CD14-positive monocyte (primary cell): ENCODE measurements at regions not wholly inside any gene's neighbourhood (a gene's known extent, or its start where the extent isn't known, plus 50 kb on each side); places are given as distances from the start of the nearest gene placed in this dataset.
A peak's percentile ranks its signal among the peaks of the same experiment; 100 is the strongest.

Experiments
- DNase-seq, 3 donors: peaks; one replicate each; pipeline ENCODE4 v3.0.0-alpha.2; 2011 to 2022
- H2AFZ ChIP-seq: 2 replicates; pipeline ENCODE4 v1.6.0; 2012; ENCODE audit warnings: mild to moderate bottlenecking, low read depth, low read length, inconsistent platforms; ENCODE audit not compliant: insufficient read depth, poor library complexity, severe bottlenecking
- H3K27ac ChIP-seq, 2 donors: 1 replicate in 1 of 2; 2 replicates in 1 of 2; pipeline ENCODE4 v1.5.1; 2012 to 2013; ENCODE audit warnings: low read length in 2 of 2, control low read depth in 1 of 2, inconsistent platforms in 1 of 2, low read depth in 1 of 2, mild to moderate bottlenecking in 1 of 2
- H3K27me3 ChIP-seq, 2 donors: one replicate each; pipeline versions ENCODE4 v1.6.0 to v1.6.1; 2011 to 2013; ENCODE audit warnings: low read length in 2 of 2; ENCODE audit not compliant: control insufficient read depth in 2 of 2, insufficient read depth in 2 of 2
- H3K36me3 ChIP-seq, 2 donors: replicated peaks in 1 of 2; 1 replicate in 1 of 2; 2 replicates in 1 of 2; pipeline versions ENCODE4 v1.5.1 to v1.6.1; 2012 to 2013; ENCODE audit warnings: low read length in 2 of 2, control low read depth in 1 of 2, inconsistent platforms in 1 of 2, mild to moderate bottlenecking in 1 of 2; ENCODE audit not compliant: insufficient read depth in 2 of 2, control insufficient read depth in 1 of 2
- H3K4me1 ChIP-seq, 2 donors: 1 replicate in 1 of 2; 2 replicates in 1 of 2; pipeline versions ENCODE4 v1.5.1 to v1.6.1; 2012 to 2013; ENCODE audit warnings: low read length in 2 of 2, control low read depth in 1 of 2, inconsistent platforms in 1 of 2, mild to moderate bottlenecking in 1 of 2, moderate library complexity in 1 of 2; ENCODE audit not compliant: insufficient read depth in 2 of 2, control insufficient read depth in 1 of 2
- H3K4me2 ChIP-seq: replicated peaks from 2 replicates; pipeline ENCODE3; 2012; ENCODE audit warnings: low read length, moderate library complexity, mild to moderate bottlenecking; ENCODE audit not compliant: poor library complexity, severe bottlenecking; ENCODE audit errors: extremely low read depth
- H3K4me3 ChIP-seq, 3 experiments: fragments of 200-600 bp in 1 of 3; sonication (generic) in 1 of 3; replicated peaks in 1 of 3; 1 replicate in 2 of 3; 2 replicates in 1 of 3; pipeline ENCODE4 v1.5.1; 2011 to 2013; ENCODE audit warnings: low read length in 3 of 3, mild to moderate bottlenecking in 3 of 3, control low read depth in 2 of 3, low read depth in 2 of 3, inconsistent platforms in 1 of 3, moderate library complexity in 1 of 3
- H3K79me2 ChIP-seq: 2 replicates; pipeline ENCODE4 v1.6.0; 2012; ENCODE audit warnings: mild to moderate bottlenecking, control low read depth, inconsistent platforms, low read length, moderate library complexity; ENCODE audit not compliant: insufficient read depth
- H3K9ac ChIP-seq: 2 replicates; pipeline ENCODE4 v1.6.0; 2017; ENCODE audit warnings: low read length, mild to moderate bottlenecking; ENCODE audit not compliant: insufficient read depth, poor library complexity, severe bottlenecking
- H3K9me3 ChIP-seq, 2 donors: replicated peaks in 1 of 2; 1 replicate in 1 of 2; 2 replicates in 1 of 2; pipeline versions ENCODE4 v1.5.1 to v1.6.1; 2012 to 2013; ENCODE audit warnings: low read length in 2 of 2, control low read depth in 1 of 2; ENCODE audit not compliant: control insufficient read depth in 1 of 2, insufficient read depth in 1 of 2
- H4K20me1 ChIP-seq: 2 replicates; pipeline ENCODE4 v1.6.0; 2012; ENCODE audit warnings: mild to moderate bottlenecking, low read length, control low read depth, moderate library complexity; ENCODE audit not compliant: insufficient read depth
- H3K27ac Mint-ChIP-seq, 7 donors: one replicate each; pipeline ENCODE4 v1.8.0; 2020; ENCODE audit warnings: mild to moderate bottlenecking in 7 of 7, mixed read lengths in 7 of 7, moderate library complexity in 6 of 7, inconsistent platforms in 2 of 7
- H3K27me3 Mint-ChIP-seq, 3 donors: one replicate each; pipeline ENCODE4 v1.8.0; 2021 to 2022; ENCODE audit warnings: low read depth in 3 of 3, mild to moderate bottlenecking in 3 of 3, mixed read lengths in 3 of 3, moderate library complexity in 3 of 3, inconsistent platforms in 1 of 3
- H3K36me3 Mint-ChIP-seq, 2 donors: one replicate each; pipeline ENCODE4 v1.8.0; 2020; ENCODE audit warnings: mixed read lengths in 2 of 2, inconsistent platforms in 1 of 2, mild to moderate bottlenecking in 1 of 2
- H3K4me1 Mint-ChIP-seq: one replicate; pipeline ENCODE4 v1.8.0; 2020; ENCODE audit warnings: mild to moderate bottlenecking, mixed read lengths
- H3K4me3 Mint-ChIP-seq, 2 donors: one replicate each; pipeline ENCODE4 v1.8.0; 2020; ENCODE audit warnings: mild to moderate bottlenecking in 2 of 2, mixed read lengths in 2 of 2, moderate library complexity in 1 of 2
- H3K9me3 Mint-ChIP-seq, 7 donors: one replicate each; pipeline ENCODE4 v1.8.0; 2020 to 2022; ENCODE audit warnings: mixed read lengths in 7 of 7, mild to moderate bottlenecking in 6 of 7, moderate library complexity in 6 of 7, inconsistent platforms in 2 of 7
- CTCF ChIP-seq: fragments of 200-600 bp; IDR thresholded peaks from one replicate; pipeline ENCODE4 v1.8.0; 2022; ENCODE audit warnings: antibody characterized with exemption, mild to moderate bottlenecking
- WGBS: methylation state at CpG from one replicate; pipeline ENCODE4 v1.1.5; 2013; ENCODE audit warnings: missing lambda C conversion rate; ENCODE audit not compliant: insufficient coverage; 5-methylcytosine and 5-hydroxymethylcytosine counted together
- intact Hi-C, 2 donors: fragments of 100-400 bp; cut with micrococcal nuclease; formaldehyde crosslinking; loops; one replicate each; pipeline versions ENCODE4 v1.15.0 to v1.15.1; 2023

GRCh38 chr14:86798330-86798729 is 1194.7 kb downstream of the GALC start:
- Histone ChIP-seq H3K36me3 (no peaks in the 10 kb centered on the region), H3K79me2 (no peaks in the 10 kb centered on the region), H3K4me3 (no peak overlapping the region), H2AFZ (no peak overlapping the region), H4K20me1 (no peaks in the 10 kb centered on the region), H3K27me3 (no peaks in the 10 kb centered on the region), H3K4me1 (peaks cover 13 to 20% of the 10 kb centered on the region in 2 donors), H3K9ac (no peak overlapping the region), H3K4me2 (no peak overlapping the region), H3K9me3 (no peaks in the 10 kb centered on the region), H3K27ac (no peak overlapping the region)
- peaks cover 25% of the 10 kb centered on the region for H3K4me1 Mint-ChIP-seq
- H3K4me3 Mint-ChIP-seq, result no peak overlapping the region
- no peaks in the 10 kb centered on the region for H3K27me3 Mint-ChIP-seq
- intact Hi-C loops, result no loop called here
- peaks cover 0 to 3% (median 0%) of the 10 kb centered on the region in 7 donors for H3K9me3 Mint-ChIP-seq
- peak overlapping the region in 1 of 7 donors; percentile 8 for H3K27ac Mint-ChIP-seq
- no peaks in the 10 kb centered on the region for H3K36me3 Mint-ChIP-seq
- no peak for DNase-seq
- TF ChIP-seq CTCF, result no peak

GRCh38 chr14:86797075-86797351 is 1196.0 kb downstream of the GALC start:
- Histone ChIP-seq H3K4me2 (no peak overlapping the region), H3K9me3 (no peaks in the 10 kb centered on the region), H2AFZ (no peak overlapping the region), H3K4me1 (peaks cover 13 to 20% of the 10 kb centered on the region in 2 donors), H3K36me3 (no peaks in the 10 kb centered on the region), H3K4me3 (no peak overlapping the region), H3K27ac (no peak overlapping the region), H3K9ac (no peak overlapping the region), H3K27me3 (no peaks in the 10 kb centered on the region), H4K20me1 (no peaks in the 10 kb centered on the region), H3K79me2 (no peaks in the 10 kb centered on the region)
- Mint-ChIP-seq H3K4me3 (no peak overlapping the region), H3K27ac (no peak overlapping the region), H3K4me1 (peaks cover 25% of the 10 kb centered on the region), H3K36me3 (no peaks in the 10 kb centered on the region), H3K9me3 (peaks cover 0 to 3% (median 0%) of the 10 kb centered on the region in 7 donors), H3K27me3 (no peaks in the 10 kb centered on the region)
- intact Hi-C loops, result no loop called here
- no peak for TF ChIP-seq CTCF
- whole genome bisulfite sequencing, result no CpG with 5 or more reads among the region's 2 CpGs
- no peak for DNase-seq
